Lung microvascular endothelial cell (primary cell): ENCODE measurements at regions not wholly inside any gene's neighbourhood (a gene's known extent, or its start where the extent isn't known, plus 50 kb on each side); places are given as distances from the start of the nearest gene placed in this dataset.
"Not testable (repeated sequence)": the region's sequence is repeated elsewhere in the genome, so short reads cannot be mapped to it uniquely, and the experiment has no call there.

Source experiments
- DNase-seq, 2 donors: peaks; one replicate each; pipeline versions ENCODE4 v3.0.0 to v3.0.0-alpha.2; 2010; ENCODE audit warnings: low read depth in 2 of 2

DNA sequence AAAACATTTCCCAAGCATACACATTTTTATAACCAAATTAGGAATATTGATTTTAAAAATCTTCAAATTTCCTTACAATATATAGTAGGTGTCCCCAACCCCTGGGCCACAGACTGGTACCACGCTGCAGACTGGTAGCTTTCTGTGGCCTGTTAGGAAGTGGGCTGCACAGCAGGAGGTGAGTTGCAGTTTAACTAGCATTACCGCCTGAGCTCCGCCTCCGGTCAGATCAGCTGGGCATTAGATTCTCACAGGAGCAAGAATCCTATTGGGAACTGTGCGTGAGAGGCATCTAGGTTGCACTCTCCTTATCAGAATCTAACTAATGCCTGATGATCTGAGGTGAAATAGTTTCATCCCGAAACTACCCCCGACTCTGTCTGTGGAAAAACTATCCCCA lies 62.1 kb downstream of the ZWINT start:
- no peak for DNase-seq

DNA sequence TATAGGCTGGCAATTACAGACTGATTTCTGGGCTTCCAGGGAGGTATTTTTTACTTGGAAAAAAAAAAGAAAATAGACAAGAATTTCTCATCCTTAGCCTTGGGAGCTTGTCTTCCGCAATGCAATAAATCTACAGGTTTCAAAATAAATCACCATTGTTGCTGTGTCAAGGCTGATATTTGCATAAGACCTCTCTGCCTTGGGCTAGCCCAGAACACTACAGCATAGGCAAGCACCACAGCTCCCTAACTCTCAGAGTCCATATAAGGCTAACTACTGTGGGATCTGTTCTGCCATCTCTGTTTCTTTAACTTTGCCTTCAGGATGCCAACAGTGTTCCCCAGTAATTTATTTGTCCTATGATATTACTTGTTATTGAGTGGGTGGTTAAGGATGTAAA lies 64.4 kb downstream of the ZWINT start:
- no peak for DNase-seq

DNA sequence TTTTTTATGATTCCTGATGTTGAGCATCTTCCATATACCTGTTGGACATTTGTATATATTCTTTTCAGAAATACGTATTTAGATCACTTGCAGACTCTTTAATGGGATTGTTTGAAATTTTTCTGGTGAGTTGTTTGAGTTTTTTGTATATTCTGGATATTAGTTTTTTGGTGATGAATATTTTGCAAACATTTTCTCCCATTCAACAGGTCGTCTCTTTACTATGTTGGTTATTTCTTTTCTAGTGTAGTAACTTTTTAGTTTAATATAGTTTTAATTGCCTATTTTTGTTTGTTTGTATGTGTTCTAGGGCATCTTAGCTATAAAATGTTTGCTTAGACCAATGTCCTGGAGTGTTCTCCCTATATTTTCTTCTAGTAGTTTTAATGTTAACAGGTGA lies 72.7 kb downstream of the ZWINT start:
- DNase-seq, result no peak

DNA sequence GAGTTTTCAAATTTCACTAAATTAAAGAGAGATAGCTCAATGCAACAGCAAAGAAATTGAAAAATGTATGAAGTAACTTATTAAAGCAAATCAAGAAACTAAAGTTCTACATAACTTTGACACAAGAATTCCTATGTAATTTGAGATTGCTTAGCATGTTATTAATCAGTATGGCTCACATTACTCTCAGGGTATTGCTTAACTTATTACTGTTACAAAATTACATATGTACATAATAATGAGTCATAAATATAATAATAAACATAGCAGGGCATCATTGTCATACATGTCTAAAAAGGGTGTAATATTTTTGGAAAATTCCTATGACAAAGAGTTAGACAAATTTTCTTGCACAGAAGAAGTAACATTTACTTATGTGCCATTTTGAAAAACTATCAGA lies 75.0 kb downstream of the ZWINT start:
- DNase-seq, result no peak

DNA sequence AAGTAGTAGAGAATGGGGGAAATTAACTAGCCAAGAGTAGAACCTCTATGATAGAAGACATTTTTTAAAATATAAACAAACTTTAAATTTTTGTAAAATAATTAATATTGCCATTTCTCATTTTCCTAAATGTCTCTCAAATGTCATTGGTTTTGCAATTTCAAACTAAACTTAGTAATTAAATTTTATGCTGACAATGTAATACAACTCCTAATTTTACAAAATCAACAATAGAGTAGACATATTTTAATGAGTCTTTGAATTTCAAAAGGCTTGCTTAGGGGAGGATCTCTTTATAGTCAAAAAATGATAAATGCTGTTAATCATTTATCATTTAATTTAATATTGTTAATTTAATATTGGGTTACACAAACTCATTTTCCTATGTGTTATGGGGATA lies 81.8 kb downstream of the ZWINT start:
- DNase-seq, result no peak

DNA sequence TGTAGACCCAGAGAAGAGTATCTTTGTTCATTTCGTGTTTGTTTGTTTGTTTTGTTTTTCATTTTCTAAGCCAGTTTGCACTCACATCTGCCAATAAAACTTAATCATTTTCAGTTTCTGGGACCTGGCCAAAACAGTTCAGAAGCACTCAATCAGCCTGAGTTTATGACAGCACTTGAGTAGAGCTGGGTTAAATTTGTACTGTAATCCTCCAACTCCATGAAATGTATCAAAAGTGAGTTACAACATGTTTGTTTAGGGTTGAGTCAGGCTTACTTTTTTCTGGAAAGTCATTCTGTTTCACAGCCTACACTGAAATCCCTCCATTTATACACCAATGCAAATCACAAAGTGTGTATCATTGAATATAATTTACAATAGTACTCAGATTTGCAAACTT lies 91.9 kb downstream of the ZWINT start:
- DNase-seq, result no peak

DNA sequence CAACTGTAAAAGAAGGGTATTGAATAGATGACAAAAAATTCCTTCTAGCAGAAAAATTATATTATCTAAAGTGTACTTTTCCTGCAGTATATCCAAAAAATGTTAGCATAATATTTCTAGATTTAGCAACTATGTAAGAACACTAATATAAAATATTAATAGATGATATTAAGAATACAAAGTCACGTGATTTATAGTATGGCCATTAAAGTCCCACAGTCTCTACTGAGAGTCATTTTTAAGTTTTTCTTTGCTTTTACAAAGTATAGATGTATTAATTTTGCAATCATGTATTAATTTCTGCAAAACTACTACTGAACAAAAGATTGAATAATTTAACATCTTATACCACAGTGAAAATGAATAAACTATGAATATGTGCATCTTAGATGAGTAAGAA lies 94.9 kb downstream of the ZWINT start:
- no peak for DNase-seq

DNA sequence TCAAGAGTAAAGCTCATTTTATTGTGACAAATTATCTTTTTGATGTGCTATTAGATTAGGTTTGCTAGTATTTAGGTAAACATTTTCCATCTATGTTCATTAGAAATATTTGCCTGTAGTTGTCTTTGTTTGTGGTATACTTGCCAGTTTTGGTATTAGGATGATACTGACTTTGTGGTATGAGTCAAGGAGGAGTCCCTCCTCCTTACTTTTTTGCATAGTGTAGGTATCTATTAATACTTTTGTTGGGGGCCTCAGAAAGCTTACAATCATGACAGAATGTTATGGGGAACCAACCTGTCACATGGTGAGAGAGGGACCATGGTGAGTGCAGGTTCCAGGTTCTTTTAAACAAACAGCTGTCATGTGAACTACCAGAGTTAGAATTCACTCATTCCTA lies 102.1 kb downstream of the ZWINT start:
- DNase-seq, result no peak

DNA sequence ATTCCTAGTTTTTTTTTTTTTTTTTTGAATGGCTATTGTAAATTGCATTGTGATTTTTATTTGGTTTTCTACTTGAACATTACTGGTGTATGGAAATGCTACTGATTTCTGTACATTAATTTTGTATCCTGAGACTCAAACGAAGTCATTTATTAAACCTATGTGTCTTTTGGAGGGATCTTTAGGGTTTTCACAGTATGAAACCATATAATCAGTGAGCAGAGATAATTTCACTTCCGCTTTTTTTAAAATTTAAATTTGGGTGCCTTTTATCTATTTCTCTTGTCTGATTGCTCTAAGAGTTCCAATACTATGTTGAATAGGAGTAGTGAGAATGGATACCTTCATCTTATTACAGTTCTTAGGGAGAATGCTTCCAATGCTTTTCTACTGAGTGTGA lies 102.7 kb downstream of the ZWINT start:
- no peak for DNase-seq

DNA sequence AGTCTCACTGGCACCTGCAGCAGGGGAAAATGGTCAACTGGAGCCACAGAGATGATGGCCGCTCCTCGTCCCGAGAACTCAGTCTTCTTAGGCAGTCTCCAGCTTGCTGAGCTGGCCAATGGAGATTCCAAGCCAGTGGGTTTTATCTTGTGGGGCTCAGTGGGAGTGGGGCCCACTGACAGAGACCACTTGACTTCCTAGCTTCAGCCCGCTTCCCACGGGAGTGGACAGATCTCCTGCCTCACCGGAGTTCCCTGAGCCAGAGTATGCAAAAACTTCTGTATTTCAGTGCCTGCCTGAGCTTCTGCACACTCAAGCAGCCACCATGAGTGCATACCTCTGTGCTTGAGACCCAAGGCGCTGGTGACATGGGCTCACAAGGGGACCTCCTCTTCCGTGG lies 105.8 kb downstream of the ZWINT start:
- no peak for DNase-seq

DNA sequence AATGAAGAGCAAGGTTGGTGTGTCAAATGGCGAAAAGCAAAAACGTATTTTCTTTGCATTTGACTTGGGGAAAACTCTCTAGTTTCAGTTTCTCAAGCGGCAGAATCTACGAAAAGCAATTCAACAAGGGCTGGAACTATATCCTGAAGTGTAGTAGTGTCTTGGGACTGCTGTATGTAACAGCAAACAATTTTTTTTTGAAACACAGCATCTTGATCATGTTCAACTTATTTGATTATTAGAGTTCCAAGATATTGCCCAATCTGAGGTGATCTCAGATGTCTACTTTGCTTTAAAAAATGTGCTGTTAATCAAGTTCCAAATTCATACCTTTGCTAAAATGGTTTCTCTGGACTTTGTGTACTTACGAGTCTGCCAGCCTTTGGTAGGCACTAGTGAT lies 120.6 kb downstream of the ZWINT start:
- no peak for DNase-seq

DNA sequence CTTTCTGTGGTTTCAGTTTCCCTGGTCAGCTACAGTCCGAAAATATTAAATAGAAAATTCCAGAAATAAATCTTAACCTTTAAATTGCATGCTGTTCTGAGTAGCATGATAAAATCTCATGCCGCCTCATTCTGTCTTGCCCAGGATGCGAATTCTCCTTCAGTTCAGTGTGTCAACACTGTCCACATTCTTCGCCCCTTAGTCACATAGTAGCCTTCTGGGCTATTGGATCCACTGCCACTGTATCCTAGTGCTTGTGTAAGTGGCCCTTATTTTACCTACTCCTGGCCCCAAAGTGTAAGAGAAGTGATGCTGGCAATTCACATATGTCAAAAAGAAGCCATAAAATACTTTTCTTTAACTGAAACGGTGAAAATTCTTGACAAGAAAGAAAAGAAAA lies 129.6 kb downstream of the ZWINT start:
- DNase-seq, result no peak

DNA sequence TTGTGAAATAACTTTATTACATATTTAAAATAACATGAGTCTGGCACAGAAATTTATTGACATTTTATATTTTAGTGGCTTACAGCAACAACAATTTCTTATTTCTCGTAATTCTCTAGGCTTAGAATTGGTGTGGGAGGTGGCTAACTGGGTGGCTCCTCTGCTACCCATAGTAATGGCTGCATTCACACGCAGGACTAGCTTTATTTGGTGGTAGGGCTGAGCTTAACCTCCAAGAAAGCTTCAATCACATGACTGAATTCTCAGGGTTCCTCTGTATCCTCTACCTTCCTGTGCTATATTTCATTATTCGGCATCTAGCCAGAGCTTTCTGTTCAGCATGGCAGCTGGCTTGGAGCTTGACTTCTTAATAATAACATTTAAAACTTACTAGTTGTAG lies 138.8 kb downstream of the ZWINT start:
- DNase-seq, result no peak

DNA sequence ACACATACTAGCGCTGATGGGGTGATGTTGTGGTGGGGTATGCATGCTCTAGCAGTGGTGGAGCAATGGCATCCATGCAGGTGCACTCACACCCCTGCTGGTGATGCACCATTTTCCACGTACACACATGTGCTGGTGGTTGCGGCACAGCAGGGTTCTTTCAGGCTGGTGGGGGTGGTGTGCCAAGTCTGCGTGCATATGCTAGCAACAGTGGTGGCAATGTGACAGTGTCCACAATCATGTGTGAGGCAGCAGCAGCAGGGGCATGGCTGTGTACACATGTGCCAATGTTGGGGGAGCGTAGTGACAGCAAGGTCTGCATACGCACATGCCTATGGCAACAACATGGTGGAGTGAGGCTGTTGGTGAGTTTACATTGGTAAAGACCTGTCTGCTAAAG lies 148.1 kb downstream of the ZWINT start:
- DNase-seq, result no peak

DNA sequence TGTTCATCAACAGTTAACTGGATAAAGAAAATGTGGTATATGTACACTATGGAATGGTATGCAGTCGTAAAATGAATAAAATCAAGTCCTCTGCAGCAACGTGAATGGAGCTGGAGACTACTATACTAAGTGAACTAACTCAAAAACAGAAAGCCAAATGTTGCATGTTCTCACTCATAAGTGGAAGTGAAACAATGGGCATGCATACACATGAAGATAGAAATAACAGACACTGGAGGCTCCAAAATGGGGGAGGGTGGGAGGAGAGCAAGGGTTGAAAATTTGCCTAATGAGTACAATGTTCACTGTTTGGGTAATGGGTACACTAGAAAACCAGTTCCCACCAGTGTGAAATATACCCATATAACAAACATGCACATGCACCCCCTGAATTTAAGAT lies 179.5 kb downstream of the ZWINT start:
- DNase-seq, result no peak

DNA sequence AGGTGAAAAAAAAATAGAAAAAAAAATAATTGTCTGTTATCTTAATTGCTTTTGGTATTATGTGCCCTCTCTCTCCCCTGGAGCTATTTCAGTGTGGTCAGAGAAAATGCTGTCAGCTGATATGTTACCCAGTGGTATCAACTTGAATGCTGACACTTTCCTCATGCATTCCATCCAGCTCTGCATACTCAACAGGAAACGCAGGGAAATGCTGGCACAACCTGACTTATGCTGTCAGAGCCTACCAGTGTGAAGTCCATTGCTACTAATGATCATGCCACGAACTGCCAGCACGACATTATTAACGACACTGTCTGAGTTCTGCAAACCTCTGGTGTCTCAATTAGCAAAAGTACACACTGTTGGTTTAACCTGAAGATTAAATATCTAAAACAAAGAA lies 182.8 kb downstream of the ZWINT start:
- DNase-seq, result no peak

DNA sequence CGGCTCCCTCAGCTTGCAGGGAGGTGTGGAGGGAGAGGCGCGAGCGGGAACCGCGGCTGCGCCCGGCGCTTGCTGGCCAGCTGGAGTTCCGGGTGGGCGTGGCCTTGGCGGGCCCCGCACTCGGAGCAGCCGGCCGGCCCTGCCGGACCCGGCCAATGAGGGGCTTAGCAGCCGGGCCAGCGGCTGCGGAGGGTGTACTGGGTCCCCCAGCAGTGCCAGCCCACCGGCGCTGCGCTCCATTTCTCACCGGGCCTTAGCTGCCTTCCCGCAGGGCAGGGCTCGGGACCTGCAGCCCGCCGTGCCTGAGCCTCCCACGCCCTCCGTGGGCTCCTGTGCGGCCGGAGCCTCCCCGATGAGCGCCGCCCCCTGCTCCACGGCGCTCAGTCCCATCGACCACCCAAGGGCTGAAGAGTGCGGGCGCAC lies 206.0 kb downstream of the ZWINT start:
- DNase-seq, result not testable (repeated sequence)

DNA sequence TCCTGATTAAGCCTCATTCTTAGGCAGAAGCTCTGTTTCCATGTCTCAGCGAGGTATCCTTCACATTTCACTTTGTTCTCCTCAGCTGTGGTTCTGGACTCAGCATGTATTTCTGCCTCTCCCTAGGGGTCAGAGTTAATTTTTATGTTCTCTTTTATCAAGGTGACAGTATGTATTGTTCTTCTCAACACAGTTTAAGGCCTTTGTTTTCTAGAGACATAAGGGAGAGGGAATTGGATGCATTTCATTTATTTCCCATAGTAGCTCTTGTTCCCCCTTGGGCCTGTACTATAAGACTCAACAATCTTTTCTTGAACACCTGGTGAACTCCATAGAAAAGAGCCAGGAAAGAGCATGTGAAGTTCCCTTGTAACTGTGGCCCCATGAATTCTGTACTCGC lies 214.3 kb downstream of the ZWINT start:
- DNase-seq, result no peak

DNA sequence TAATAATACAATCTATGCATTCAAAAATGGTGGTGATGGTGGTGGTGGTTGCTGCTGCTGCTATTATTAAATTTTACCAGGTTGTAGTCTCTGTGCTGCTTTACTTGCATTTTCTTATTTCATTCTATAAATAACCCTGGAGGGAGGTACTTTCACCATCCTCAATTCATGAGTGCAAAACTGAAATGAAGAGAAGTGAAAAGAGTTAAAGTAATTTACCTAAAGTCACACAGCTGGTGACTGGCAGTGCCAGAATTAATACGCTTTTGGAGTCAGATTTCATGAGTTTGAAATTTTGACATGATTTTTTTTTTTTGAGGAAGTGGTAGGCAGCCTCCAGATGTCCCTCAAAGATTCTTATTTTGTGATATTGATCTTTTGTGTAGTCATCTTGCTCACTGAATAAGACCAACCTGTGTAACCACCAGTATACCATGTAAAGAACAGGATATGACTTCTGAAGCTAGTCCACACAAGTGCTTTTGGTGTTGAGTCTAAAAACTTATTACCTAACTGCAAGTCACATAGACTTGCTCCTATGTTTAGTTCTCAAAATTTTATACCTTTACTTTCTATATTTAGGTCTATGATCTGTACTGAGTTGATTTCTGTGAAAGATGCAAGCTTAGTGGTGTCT lies 218.8 kb downstream of the ZWINT start:
- DNase-seq, result no peak

DNA sequence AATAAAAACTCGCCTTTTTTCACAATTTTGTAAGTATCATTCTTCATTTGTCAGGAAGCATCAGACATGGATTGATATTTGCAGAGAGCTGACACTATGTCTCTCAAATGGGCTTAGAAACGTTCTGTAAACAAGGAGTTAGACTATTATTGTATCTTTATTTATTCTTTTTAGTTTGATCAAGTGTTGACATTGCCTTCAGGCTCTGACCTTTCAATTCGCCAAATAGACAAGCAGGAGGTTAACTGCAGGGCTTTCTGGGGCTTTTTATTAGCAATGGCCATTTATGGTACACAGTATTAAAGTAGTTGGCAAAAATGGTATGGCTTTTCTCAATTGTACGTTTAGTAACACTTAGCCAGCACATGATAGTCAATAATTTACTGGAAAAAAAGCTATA lies 221.7 kb downstream of the ZWINT start:
- DNase-seq, result no peak

DNA sequence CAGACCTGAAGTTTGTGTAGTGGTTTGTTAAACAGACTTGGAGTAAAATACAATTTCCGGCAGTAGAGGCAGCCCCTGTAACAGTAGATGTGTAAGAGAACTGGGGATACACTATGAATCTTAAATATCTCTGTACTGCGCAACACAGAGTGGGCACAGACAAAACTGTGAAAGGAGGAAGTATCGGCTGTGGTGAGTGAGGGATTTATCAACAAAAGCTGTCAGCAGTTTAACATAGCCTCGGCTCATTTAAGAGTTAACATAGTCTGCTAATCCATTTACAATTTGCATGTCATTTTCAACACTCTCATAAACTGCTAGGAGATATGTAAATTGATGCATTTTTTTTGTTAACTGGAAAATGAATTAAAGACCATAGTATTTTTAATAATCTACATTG lies 225.2 kb downstream of the ZWINT start:
- no peak for DNase-seq

DNA sequence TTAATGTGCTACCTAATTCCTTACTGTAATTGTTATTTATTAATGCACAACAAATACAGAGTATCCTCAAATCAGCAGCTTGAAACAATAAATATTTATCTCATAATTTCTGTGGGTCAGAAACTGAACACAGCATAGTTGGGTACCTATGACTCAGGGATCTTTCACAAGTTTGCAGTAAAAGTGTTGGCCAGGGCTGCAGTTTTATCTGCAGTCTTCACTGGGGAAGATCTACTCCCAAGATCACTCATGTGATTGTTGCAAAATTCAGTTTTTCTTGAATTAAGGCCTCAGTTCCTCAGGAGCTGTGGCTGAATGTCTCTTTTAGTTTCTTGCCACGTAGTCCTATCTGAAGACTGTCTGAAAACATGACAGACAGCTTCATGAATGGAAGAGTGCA lies 237.8 kb downstream of the ZWINT start:
- no peak for DNase-seq

DNA sequence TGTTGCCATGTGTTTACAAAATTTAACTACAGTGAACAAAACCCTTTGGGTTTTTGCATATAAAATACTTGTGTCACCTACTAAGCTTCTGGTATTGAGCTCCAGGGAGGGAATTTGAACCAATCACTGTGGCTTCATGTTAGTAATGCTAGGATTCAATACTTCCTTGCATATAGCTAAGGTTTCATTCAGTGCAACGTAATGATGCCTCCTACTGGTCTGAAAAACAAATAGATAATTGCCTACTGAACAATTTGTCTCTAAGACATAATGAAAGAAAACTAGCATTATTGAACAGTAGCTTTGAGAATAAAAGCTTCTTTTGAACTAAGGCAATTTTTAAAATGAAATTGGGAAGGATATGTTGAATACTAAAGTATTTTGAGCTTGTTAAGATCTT lies 244.4 kb downstream of the ZWINT start:
- DNase-seq, result no peak

DNA sequence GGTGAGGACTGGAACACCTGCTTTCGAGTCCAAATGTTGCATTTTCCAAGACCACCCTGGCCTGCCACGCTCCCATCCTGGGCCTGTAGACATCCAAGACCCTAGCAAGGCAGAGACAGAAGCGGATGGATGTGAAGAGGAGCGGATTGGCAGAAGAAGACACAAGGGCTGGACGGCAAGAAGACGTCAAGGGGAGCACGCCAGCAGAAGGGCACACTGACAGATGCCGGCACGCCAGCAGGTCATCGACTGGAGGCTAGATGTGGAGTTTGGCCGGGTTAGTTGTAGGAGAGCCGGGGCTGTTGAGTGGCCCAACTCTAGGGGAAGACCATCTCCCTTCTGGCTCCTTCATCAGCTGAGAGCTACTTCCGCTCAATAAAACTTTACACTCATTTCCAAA lies 251.6 kb downstream of the ZWINT start:
- no peak for DNase-seq
